Mesendoderm (in vitro differentiated cells): ENCODE measurements at regions not wholly inside any gene's neighbourhood (a gene's known extent, or its start where the extent isn't known, plus 50 kb on each side); places are given as distances from the start of the nearest gene placed in this dataset.

Experiments used
- DNase-seq: peaks from one replicate; pipeline ENCODE4 v3.0.0; 2013
- H2AK5ac ChIP-seq: 2 replicates; pipeline ENCODE4 v1.6.1; 2013; ENCODE audit warnings: low read length, inconsistent platforms
- H2BK120ac ChIP-seq: 2 replicates; pipeline ENCODE4 v1.6.1; 2013; ENCODE audit warnings: low read depth, mild to moderate bottlenecking, low read length, moderate library complexity, mixed read lengths
- H2BK15ac ChIP-seq: replicated peaks from 2 replicates; pipeline ENCODE4 v1.6.1; 2013; ENCODE audit warnings: low read depth, mild to moderate bottlenecking, moderate library complexity
- H2BK5ac ChIP-seq: 2 replicates; pipeline ENCODE4 v1.6.1; 2013; ENCODE audit warnings: low read length, inconsistent platforms
- H3K18ac ChIP-seq: 2 replicates; pipeline ENCODE4 v1.6.1; 2013; ENCODE audit warnings: mild to moderate bottlenecking, low read length, mixed read lengths
- H3K23ac ChIP-seq: one replicate; pipeline ENCODE4 v1.6.1; 2013; ENCODE audit warnings: low read length
- H3K27ac ChIP-seq: 2 replicates; pipeline ENCODE4 v1.5.1; 2013; ENCODE audit warnings: low read depth, mild to moderate bottlenecking, inconsistent platforms, low read length, moderate library complexity
- H3K27me3 ChIP-seq: 2 replicates; pipeline ENCODE4 v1.6.1; 2013; ENCODE audit warnings: low read length, control low read depth, mild to moderate bottlenecking, inconsistent platforms; ENCODE audit not compliant: insufficient read depth, poor library complexity
- H3K36me3 ChIP-seq: 2 replicates; pipeline ENCODE4 v1.6.1; 2013; ENCODE audit warnings: low read length, inconsistent platforms; ENCODE audit not compliant: control insufficient read depth, insufficient read depth
- H3K4ac ChIP-seq: one replicate; pipeline ENCODE4 v1.6.1; 2013; ENCODE audit warnings: low read depth, mild to moderate bottlenecking, low read length, moderate library complexity
- H3K4me1 ChIP-seq: 2 replicates; pipeline ENCODE4 v1.6.1; 2013; ENCODE audit warnings: low read depth, low read length, inconsistent platforms; ENCODE audit not compliant: control insufficient read depth
- H3K4me2 ChIP-seq: 2 replicates; pipeline ENCODE4 v1.6.1; 2013; ENCODE audit warnings: low read length
- H3K4me3 ChIP-seq: 2 replicates; pipeline ENCODE4 v1.5.1; 2013; ENCODE audit warnings: mild to moderate bottlenecking, low read length
- H3K56ac ChIP-seq: one replicate; pipeline ENCODE4 v1.6.1; 2013; ENCODE audit warnings: low read length
- H3K79me1 ChIP-seq: 2 replicates; pipeline ENCODE4 v1.6.1; 2013; ENCODE audit warnings: low read length, inconsistent platforms
- H3K79me2 ChIP-seq: 2 replicates; pipeline ENCODE4 v1.6.1; 2013; ENCODE audit warnings: mild to moderate bottlenecking, low read length; ENCODE audit not compliant: control insufficient read depth, insufficient read depth
- H3K9ac ChIP-seq: 2 replicates; pipeline ENCODE4 v1.6.1; 2013; ENCODE audit warnings: low read length, inconsistent platforms
- H4K5ac ChIP-seq: one replicate; pipeline ENCODE4 v1.6.1; 2013; ENCODE audit warnings: low read length
- H4K8ac ChIP-seq: one replicate; pipeline ENCODE4 v1.6.1; 2013; ENCODE audit warnings: low read depth, mild to moderate bottlenecking, control low read depth, low read length, moderate library complexity
- WGBS: extraction: QIAGEN DNeasy Blood & Tissue Kit; methylation state at CpG from one replicate; pipeline ENCODE4 v1.1.7; 2013; ENCODE audit warnings: low lambda C conversion rate, missing lambda C conversion rate; ENCODE audit not compliant: insufficient coverage; ENCODE audit errors: extremely low coverage; 5-methylcytosine and 5-hydroxymethylcytosine counted together

- no peak overlapping the region for H4K8ac ChIP-seq
- no peak overlapping the region for H2BK120ac ChIP-seq
- no peak overlapping the region for H3K27ac ChIP-seq
- H2BK5ac ChIP-seq = no peak overlapping the region
- H3K27me3 ChIP-seq = no peaks in the 10 kb centered on the region
- H2AK5ac ChIP-seq = no peak overlapping the region
- H3K79me2 ChIP-seq = no peaks in the 10 kb centered on the region
- no peak for DNase-seq
- H3K18ac ChIP-seq = no peak overlapping the region
- no peak overlapping the region for H4K5ac ChIP-seq
- H3K9ac ChIP-seq = no peak overlapping the region
- no peaks in the 10 kb centered on the region for H3K79me1 ChIP-seq
- H3K4me3 ChIP-seq = no peak overlapping the region
- no peak overlapping the region for H3K4me2 ChIP-seq
- WGBS = no CpG with 5 or more reads among the region's 5 CpGs
- H3K56ac ChIP-seq = no peak overlapping the region
- H3K4ac ChIP-seq = no peak overlapping the region
- H3K4me1 ChIP-seq = no peaks in the 10 kb centered on the region
- no peak overlapping the region for H2BK15ac ChIP-seq
- no peaks in the 10 kb centered on the region for H3K36me3 ChIP-seq
- H3K23ac ChIP-seq = no peak overlapping the region
Measured at GRCh38 chr1:239276051-239276450, 110.3 kb upstream of the CHRM3 start.

GRCh38 chr1:239274242-239274830 is 112.0 kb upstream of the CHRM3 start:
- H3K18ac ChIP-seq = no peak overlapping the region
- no peak overlapping the region for H3K27ac ChIP-seq
- no peaks in the 10 kb centered on the region for H3K4me1 ChIP-seq
- H3K4me3 ChIP-seq = no peak overlapping the region
- H2BK15ac ChIP-seq = no peak overlapping the region
- no peak overlapping the region for H2AK5ac ChIP-seq
- DNase-seq = no peak
- no peak overlapping the region for H3K23ac ChIP-seq
- no peak overlapping the region for H4K8ac ChIP-seq
- WGBS = no CpG with 5 or more reads among the region's 4 CpGs
- H3K27me3 ChIP-seq = no peaks in the 10 kb centered on the region
- no peaks in the 10 kb centered on the region for H3K36me3 ChIP-seq
- H2BK120ac ChIP-seq = no peak overlapping the region
- no peak overlapping the region for H3K4ac ChIP-seq
- no peak overlapping the region for H3K56ac ChIP-seq
- no peak overlapping the region for H4K5ac ChIP-seq
- no peak overlapping the region for H2BK5ac ChIP-seq
- no peaks in the 10 kb centered on the region for H3K79me2 ChIP-seq
- H3K4me2 ChIP-seq = no peak overlapping the region
- no peak overlapping the region for H3K9ac ChIP-seq
- no peaks in the 10 kb centered on the region for H3K79me1 ChIP-seq

- no peaks in the 10 kb centered on the region for H3K79me2 ChIP-seq
- H2BK15ac ChIP-seq = no peak overlapping the region
- H3K79me1 ChIP-seq = no peaks in the 10 kb centered on the region
- no peak overlapping the region for H4K5ac ChIP-seq
- H2BK5ac ChIP-seq = no peak overlapping the region
- H3K56ac ChIP-seq = no peak overlapping the region
- H3K4ac ChIP-seq = no peak overlapping the region
- no peak overlapping the region for H3K23ac ChIP-seq
- H2AK5ac ChIP-seq = no peak overlapping the region
- no peak overlapping the region for H3K9ac ChIP-seq
- no peaks in the 10 kb centered on the region for H3K27me3 ChIP-seq
- no peaks in the 10 kb centered on the region for H3K4me1 ChIP-seq
- no CpG with 5 or more reads among the region's 5 CpGs for WGBS
- no peak overlapping the region for H3K4me3 ChIP-seq
- H3K27ac ChIP-seq = no peak overlapping the region
- no peak overlapping the region for H3K4me2 ChIP-seq
- H4K8ac ChIP-seq = no peak overlapping the region
- H2BK120ac ChIP-seq = no peak overlapping the region
- H3K18ac ChIP-seq = no peak overlapping the region
- no peak for DNase-seq
- no peaks in the 10 kb centered on the region for H3K36me3 ChIP-seq
Measured at GRCh38 chr1:239270509-239270908, 115.9 kb upstream of the CHRM3 start.

GRCh38 chr1:239269706-239270105 is 116.7 kb upstream of the CHRM3 start:
- Histone ChIP-seq H3K36me3 (no peaks in the 10 kb centered on the region), H3K4me3 (no peak overlapping the region), H3K27me3 (no peaks in the 10 kb centered on the region), H3K18ac (no peak overlapping the region), H2AK5ac (no peak overlapping the region), H3K79me2 (no peaks in the 10 kb centered on the region), H3K56ac (no peak overlapping the region), H3K4me1 (no peaks in the 10 kb centered on the region), H3K23ac (no peak overlapping the region), H2BK120ac (no peak overlapping the region), H4K8ac (no peak overlapping the region), H2BK15ac (no peak overlapping the region), H2BK5ac (no peak overlapping the region), H3K4me2 (no peak overlapping the region), H4K5ac (no peak overlapping the region), H3K4ac (no peak overlapping the region), H3K9ac (no peak overlapping the region), H3K79me1 (no peaks in the 10 kb centered on the region), H3K27ac (no peak overlapping the region)
- WGBS = no CpG with 5 or more reads among the region's 4 CpGs
- no peak for DNase-seq

- no peaks in the 10 kb centered on the region for H3K36me3 ChIP-seq
- H3K79me2 ChIP-seq = no peaks in the 10 kb centered on the region
- H4K8ac ChIP-seq = no peak overlapping the region
- no peaks in the 10 kb centered on the region for H3K4me1 ChIP-seq
- no peaks in the 10 kb centered on the region for H3K79me1 ChIP-seq
- H3K23ac ChIP-seq = no peak overlapping the region
- no peak overlapping the region for H2BK15ac ChIP-seq
- no peak overlapping the region for H2AK5ac ChIP-seq
- no peak overlapping the region for H3K27ac ChIP-seq
- no peak overlapping the region for H4K5ac ChIP-seq
- no peak overlapping the region for H3K4me3 ChIP-seq
- no CpG with 5 or more reads among the region's 4 CpGs for WGBS
- no peak overlapping the region for H3K4ac ChIP-seq
- H3K4me2 ChIP-seq = no peak overlapping the region
- H2BK5ac ChIP-seq = no peak overlapping the region
- no peak overlapping the region for H2BK120ac ChIP-seq
- DNase-seq = no peak
- H3K56ac ChIP-seq = no peak overlapping the region
- H3K27me3 ChIP-seq = no peaks in the 10 kb centered on the region
- no peak overlapping the region for H3K18ac ChIP-seq
- no peak overlapping the region for H3K9ac ChIP-seq
Measured at GRCh38 chr1:239268941-239269340, 117.4 kb upstream of the CHRM3 start.

- H2AK5ac ChIP-seq = no peak overlapping the region
- H3K36me3 ChIP-seq = no peaks in the 10 kb centered on the region
- H2BK120ac ChIP-seq = no peak overlapping the region
- no peak for DNase-seq
- H2BK15ac ChIP-seq = no peak overlapping the region
- no peak overlapping the region for H3K4me2 ChIP-seq
- H3K27me3 ChIP-seq = no peaks in the 10 kb centered on the region
- no peak overlapping the region for H3K9ac ChIP-seq
- H2BK5ac ChIP-seq = no peak overlapping the region
- H3K79me1 ChIP-seq = no peaks in the 10 kb centered on the region
- no peak overlapping the region for H3K18ac ChIP-seq
- no peak overlapping the region for H3K23ac ChIP-seq
- no peak overlapping the region for H3K27ac ChIP-seq
- H3K4ac ChIP-seq = no peak overlapping the region
- no peak overlapping the region for H4K8ac ChIP-seq
- H3K56ac ChIP-seq = no peak overlapping the region
- no peak overlapping the region for H3K4me3 ChIP-seq
- H3K79me2 ChIP-seq = no peaks in the 10 kb centered on the region
- no peaks in the 10 kb centered on the region for H3K4me1 ChIP-seq
- no peak overlapping the region for H4K5ac ChIP-seq
- WGBS = no CpG with 5 or more reads among the region's 6 CpGs
Measured at GRCh38 chr1:239268007-239268406, 118.4 kb upstream of the CHRM3 start.
